GM23248 (cell line): ENCODE measurements at regions not wholly inside any gene's neighbourhood (a gene's known extent, or its start where the extent isn't known, plus 50 kb on each side); places are given as distances from the start of the nearest gene placed in this dataset.

Experiments used
- EZH2 ChIP-seq: fragments of 200-600 bp; sonication (generic); IDR thresholded peaks from 2 replicates; pipeline ENCODE4 v1.6.1; 2018; ENCODE audit warnings: antibody characterized with exemption, mild to moderate bottlenecking; ENCODE audit not compliant: insufficient read depth, poor library complexity, severe bottlenecking
- EZH2phosphoT487 ChIP-seq: fragments of 200-600 bp; sonication (generic); IDR thresholded peaks from 2 replicates; pipeline ENCODE4 v1.6.1; 2018; ENCODE audit warnings: antibody characterized with exemption, moderate library complexity, mild to moderate bottlenecking, low read depth; ENCODE audit not compliant: insufficient read depth

- TF ChIP-seq EZH2phosphoT487 (no peak), EZH2 (no peak)
These were observed 109.8 kb upstream of the MVB12B start for GRCh38 chr9:126216826-126217225.
